Breast epithelium (tissue), 4 donors: ENCODE measurements at regions not wholly inside any gene's neighbourhood (a gene's known extent, or its start where the extent isn't known, plus 50 kb on each side); places are given as distances from the start of the nearest gene placed in this dataset.
A peak's percentile ranks its signal among the peaks of the same experiment; 100 is the strongest.

ENCODE experiments used
- DNase-seq, 2 donors: peaks; one replicate each; pipeline ENCODE4 v3.0.0-alpha.2; 2019; ENCODE audit warnings: low spot score in 2 of 2
- H3K27ac ChIP-seq, 2 donors: fragments of 200-600 bp; sonication (generic) in 1 of 2; one replicate each; pipeline ENCODE4 v1.5.1; 2016 to 2019; ENCODE audit warnings: mild to moderate bottlenecking in 1 of 2
- H3K27me3 ChIP-seq, 2 donors: fragments of 200-600 bp; sonication (generic) in 1 of 2; one replicate each; pipeline versions ENCODE4 v1.5.1 to v1.6.0; 2017 to 2019; ENCODE audit warnings: control low read depth in 1 of 2, mild to moderate bottlenecking in 1 of 2
- H3K36me3 ChIP-seq: fragments of 200-600 bp; one replicate; pipeline ENCODE4 v1.5.1; 2019
- H3K4me1 ChIP-seq, 2 donors: fragments of 200-600 bp; sonication (generic); one replicate each; pipeline ENCODE4 v1.5.1; 2016 to 2019; ENCODE audit warnings: control low read depth in 1 of 2
- H3K4me3 ChIP-seq, 3 donors: fragments of 200-600 bp; sonication (generic); 1 replicate in 2 of 3; 2 replicates in 1 of 3; pipeline ENCODE4 v1.5.1; 2016 to 2019; ENCODE audit warnings: mild to moderate bottlenecking in 3 of 3, moderate library complexity in 2 of 3
- H3K9me3 ChIP-seq, 2 donors: fragments of 200-600 bp; sonication (generic) in 1 of 2; one replicate each; pipeline ENCODE4 v1.5.1; 2016 to 2019; ENCODE audit warnings: control low read depth in 1 of 2
- CTCF ChIP-seq, 3 donors: fragments of 450-650 bp; IDR thresholded peaks; one replicate each; pipeline ENCODE4 v1.5.1; 2016 to 2017; ENCODE audit warnings: antibody characterized with exemption in 3 of 3, mild to moderate bottlenecking in 3 of 3, moderate library complexity in 3 of 3
- POLR2A ChIP-seq: fragments of 450-650 bp; IDR thresholded peaks from one replicate; pipeline ENCODE4 v1.6.1; 2016; ENCODE audit warnings: antibody characterized with exemption, mild to moderate bottlenecking, moderate library complexity
- POLR2AphosphoS5 ChIP-seq, 3 donors: sonication (generic); formaldehyde crosslinking; IDR thresholded peaks; one replicate each; pipeline ENCODE4 v1.6.1; 2017; ENCODE audit warnings: antibody characterized with exemption in 3 of 3
- intact Hi-C: fragments of 100-400 bp; cut with DNase I; formaldehyde crosslinking; loops from one replicate; pipeline ENCODE4 v1.15.1; 2023; ENCODE audit warnings: low total_unique reads

GRCh38 chr6:166032366-166033200 is 135.1 kb downstream of the TBXT start:
- no peaks in the 10 kb centered on the region for H3K36me3 ChIP-seq
- H3K9me3 ChIP-seq, result no peaks in the 10 kb centered on the region
- intact Hi-C loops, result no loop called here
- no peaks in the 10 kb centered on the region for H3K4me1 ChIP-seq
- no peak overlapping the region for H3K4me3 ChIP-seq
- TF ChIP-seq CTCF (IDR thresholded peaks at IDR 0.05) (peak in 1 of 3 donors; percentile 29), POLR2AphosphoS5 (IDR thresholded peaks at IDR 0.05) (no peak)
- DNase-seq, result no peak
- H3K27ac ChIP-seq, result peak overlapping the region in 1 of 2 donors; percentile 55
- no peaks in the 10 kb centered on the region for H3K27me3 ChIP-seq

- intact Hi-C loops, result no loop called here
- no peaks in the 10 kb centered on the region for H3K27me3 ChIP-seq
- no peaks in the 10 kb centered on the region for H3K4me1 ChIP-seq
- no peak for DNase-seq
- H3K9me3 ChIP-seq, result no peaks in the 10 kb centered on the region
- TF ChIP-seq POLR2A (no peak), CTCF (IDR thresholded peaks at IDR 0.05) (no peak), POLR2AphosphoS5 (IDR thresholded peaks at IDR 0.05) (no peak)
- H3K36me3 ChIP-seq, result no peaks in the 10 kb centered on the region
- no peak overlapping the region for H3K27ac ChIP-seq
- H3K4me3 ChIP-seq, result no peak overlapping the region
Observed at GRCh38 chr6:166031275-166031674, 136.4 kb downstream of the TBXT start.

- Histone ChIP-seq H3K9me3 (no peaks in the 10 kb centered on the region), H3K36me3 (no peaks in the 10 kb centered on the region), H3K27me3 (no peaks in the 10 kb centered on the region), H3K4me1 (no peaks in the 10 kb centered on the region), H3K27ac (no peak overlapping the region), H3K4me3 (no peak overlapping the region)
- no peak for DNase-seq
- intact Hi-C loops, result no loop called here
- TF ChIP-seq CTCF (IDR thresholded peaks at IDR 0.05), result no peak
- no peak for TF ChIP-seq POLR2A
Observed at GRCh38 chr6:166029506-166029905, 138.1 kb downstream of the TBXT start.

GRCh38 chr6:166027761-166028160 is 139.9 kb downstream of the TBXT start:
- DNase-seq, result no peak
- no peak overlapping the region for H3K4me3 ChIP-seq
- no peaks in the 10 kb centered on the region for H3K36me3 ChIP-seq
- no peaks in the 10 kb centered on the region for H3K4me1 ChIP-seq
- H3K9me3 ChIP-seq, result no peaks in the 10 kb centered on the region
- H3K27ac ChIP-seq, result no peak overlapping the region
- TF ChIP-seq CTCF (IDR thresholded peaks at IDR 0.05), result no peak
- no peak for TF ChIP-seq POLR2AphosphoS5 (IDR thresholded peaks at IDR 0.05)
- no peak for TF ChIP-seq POLR2A
- intact Hi-C loops, result no loop called here
- H3K27me3 ChIP-seq, result no peaks in the 10 kb centered on the region

GRCh38 chr6:166026586-166027126 is 141.0 kb downstream of the TBXT start:
- no peaks in the 10 kb centered on the region for H3K27me3 ChIP-seq
- DNase-seq, result no peak
- no peaks in the 10 kb centered on the region for H3K4me1 ChIP-seq
- intact Hi-C loops, result no loop called here
- H3K27ac ChIP-seq, result peak overlapping the region in 1 of 2 donors; percentile 32
- H3K36me3 ChIP-seq, result no peaks in the 10 kb centered on the region
- H3K4me3 ChIP-seq, result no peak overlapping the region
- TF ChIP-seq POLR2A (no peak), CTCF (IDR thresholded peaks at IDR 0.05) (no peak)
- peaks cover 0 to 2% of the 10 kb centered on the region in 2 donors for H3K9me3 ChIP-seq
